GM21390 (cell line): ENCODE measurements at regions not wholly inside any gene's neighbourhood (a gene's known extent, or its start where the extent isn't known, plus 50 kb on each side); places are given as distances from the start of the nearest gene placed in this dataset.

Experiments
- ATAC-seq: cut with Tn5 transposase; IDR thresholded peaks from one replicate; pipeline ENCODE4 v1.9.1; 2021; ENCODE audit not compliant: unreplicated experiment

DNA sequence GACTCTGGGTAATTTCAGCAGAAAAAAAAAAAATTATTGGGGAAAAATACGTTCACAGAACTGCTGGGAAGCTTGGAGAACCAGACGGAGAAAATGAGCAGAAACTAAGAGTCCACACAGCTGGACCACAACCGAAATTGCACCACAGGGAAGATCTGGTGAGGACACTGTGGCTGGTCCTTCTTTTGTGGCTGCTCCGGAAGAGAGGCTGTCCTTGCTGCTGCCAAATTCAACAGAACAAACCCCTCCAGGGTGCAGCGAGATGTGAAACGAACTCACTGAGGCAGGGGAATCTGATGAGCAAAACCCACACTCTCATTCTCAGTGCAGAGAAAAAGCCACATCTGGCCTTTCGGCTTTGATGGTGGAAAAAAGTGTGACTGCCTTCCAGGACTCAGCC, 200.0 kb downstream of the ACTL7B start:
- no peak for ATAC-seq

DNA sequence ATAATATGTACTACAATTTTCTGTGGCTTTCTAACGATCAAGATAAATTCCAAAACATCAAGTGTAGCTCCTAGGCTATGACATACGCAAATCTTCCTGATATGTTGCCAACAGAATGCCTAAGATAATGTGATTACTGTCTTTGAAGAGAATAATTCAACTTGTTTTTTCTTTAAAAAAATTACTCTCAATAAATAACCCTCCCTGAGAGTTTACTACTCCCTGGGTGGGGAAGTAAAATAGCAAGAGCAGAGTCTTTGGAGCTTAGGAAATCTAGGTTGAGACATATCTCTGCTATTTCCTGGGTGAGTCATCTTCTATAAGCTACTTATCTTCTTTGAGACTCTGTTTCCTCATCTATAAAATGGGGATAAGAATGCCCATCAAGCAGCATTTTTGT, 201.2 kb downstream of the ACTL7B start:
- no peak for ATAC-seq

DNA sequence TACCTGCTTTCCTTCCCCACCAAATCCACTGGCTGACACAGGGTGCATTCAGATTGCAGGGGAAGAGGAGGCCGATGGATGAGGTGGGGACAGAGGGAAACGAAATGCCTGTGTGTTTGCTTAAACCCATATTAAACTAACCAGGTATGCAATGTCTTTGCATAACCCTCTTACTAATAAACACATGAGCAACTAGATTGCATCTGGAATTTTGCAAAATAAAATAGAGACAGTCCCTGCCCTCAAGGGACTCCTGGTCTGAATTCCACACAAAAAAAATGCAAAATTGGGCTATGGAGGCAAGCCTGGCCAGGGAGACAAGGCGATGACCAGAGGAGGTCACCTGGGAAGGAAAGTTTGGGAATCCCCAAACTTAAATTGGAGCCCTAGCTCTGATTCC, 202.9 kb downstream of the ACTL7B start:
- no peak for ATAC-seq

DNA sequence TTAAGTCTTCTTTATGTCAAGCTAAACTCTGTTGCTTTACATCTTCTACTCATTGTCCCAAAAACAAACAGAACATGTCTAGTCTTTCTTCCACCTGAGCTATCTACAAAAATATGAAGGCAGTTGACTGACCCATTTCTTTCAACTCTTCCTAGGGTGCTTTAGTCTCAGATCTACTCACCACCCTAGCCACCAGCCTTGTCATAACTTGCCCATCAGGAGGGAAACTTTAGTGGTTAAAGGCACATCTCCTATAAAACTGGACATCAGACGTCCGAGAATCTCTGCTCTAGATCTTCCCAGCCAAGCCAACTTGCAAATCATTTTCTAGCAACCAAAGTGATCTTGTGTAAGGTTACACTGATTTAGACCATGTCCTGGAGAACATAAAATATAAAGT, 205.0 kb downstream of the ACTL7B start:
- ATAC-seq: no peak

DNA sequence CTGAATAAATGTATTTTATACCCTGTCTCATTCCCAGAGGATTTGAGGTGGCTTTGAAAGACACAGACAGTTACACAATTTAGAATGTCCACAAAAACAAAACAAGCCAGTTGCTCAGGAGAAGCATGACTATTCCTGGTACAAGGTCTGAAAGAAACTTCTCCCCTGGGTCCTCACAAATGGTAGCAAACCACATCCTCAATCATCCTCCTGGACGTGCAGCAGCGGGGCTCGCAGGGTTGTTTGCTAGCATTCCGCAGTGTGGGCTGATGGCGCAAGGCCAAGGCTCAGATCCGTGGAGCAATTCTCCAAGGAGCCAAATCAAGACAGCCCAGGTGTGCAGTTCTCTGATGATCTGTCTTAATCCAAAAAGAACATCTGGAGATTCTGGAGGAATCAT, 210.3 kb downstream of the ACTL7B start:
- ATAC-seq: no peak

DNA sequence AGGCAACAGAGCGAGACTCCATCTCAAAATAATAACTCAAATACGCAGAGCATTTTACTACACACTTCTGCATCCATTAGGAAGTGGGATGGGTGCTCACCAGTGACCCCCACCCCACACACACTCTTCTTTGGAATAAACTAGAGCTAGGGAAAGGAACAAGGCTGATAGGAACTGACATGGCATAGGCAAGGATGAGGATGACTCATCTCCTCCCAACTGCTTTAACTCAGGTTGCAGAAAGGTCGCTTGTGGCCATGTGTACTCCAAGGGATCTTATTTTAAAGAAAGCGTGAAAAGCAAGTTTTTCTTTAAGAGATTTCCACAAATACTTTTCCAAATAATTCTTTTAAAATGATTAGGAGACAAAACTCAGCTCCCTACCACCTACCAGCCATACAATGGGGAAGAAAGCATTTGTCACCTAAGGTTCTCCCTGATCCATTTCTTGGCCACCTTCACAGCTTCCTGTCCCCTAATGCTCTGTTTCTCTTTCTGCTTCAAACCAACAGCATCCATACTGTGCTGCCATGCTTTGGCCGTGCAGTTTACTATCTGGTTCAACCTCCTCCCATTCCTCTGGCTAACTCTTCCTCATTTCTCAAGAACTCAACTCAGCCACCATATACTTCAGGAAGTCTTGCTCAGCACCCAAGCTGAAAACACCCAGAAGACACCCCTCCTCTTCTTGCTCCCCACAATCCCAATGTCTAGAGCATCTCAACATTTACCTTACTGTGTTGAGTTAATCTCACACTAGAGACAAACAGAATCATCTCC, 211.9 kb downstream of the ACTL7B start:
- no peak for ATAC-seq

DNA sequence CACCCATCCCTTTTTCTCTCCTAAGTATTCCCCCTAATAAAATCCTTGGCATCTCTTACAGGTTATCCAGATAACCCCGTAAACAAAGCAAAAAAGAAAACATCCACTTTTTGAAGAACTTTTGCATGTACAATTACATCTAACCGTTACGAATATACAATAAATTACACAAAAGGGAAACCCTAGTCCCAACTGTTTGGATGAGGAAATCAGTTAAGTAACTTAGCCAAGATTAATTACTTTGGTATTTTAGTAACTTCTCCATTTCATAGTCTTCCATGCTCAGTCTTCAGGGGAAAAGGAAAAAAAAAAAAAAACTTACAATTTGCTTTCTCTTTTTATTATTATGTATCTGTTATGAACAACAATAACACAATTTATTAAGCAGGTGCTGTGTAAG, 212.9 kb downstream of the ACTL7B start:
- no peak for ATAC-seq

DNA sequence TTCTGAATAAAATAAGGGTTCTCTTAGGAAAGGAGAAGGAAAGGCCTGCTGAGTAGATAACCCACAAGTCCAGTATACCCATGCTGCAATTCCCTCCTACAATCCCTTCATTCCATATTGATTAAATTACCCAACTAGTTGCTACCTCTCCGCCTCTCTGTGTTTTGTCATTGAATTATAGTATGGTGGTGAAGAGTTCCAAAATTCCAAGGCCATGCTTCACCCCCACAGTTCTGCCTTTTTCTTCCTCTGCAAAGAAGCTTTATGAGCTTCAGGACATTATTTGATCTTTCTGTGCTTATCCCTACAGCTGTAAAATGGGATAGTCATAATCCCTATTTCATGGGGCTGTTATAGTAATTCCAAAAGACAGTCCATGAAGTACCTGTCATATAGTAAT, 215.6 kb downstream of the ACTL7B start:
- no peak for ATAC-seq

DNA sequence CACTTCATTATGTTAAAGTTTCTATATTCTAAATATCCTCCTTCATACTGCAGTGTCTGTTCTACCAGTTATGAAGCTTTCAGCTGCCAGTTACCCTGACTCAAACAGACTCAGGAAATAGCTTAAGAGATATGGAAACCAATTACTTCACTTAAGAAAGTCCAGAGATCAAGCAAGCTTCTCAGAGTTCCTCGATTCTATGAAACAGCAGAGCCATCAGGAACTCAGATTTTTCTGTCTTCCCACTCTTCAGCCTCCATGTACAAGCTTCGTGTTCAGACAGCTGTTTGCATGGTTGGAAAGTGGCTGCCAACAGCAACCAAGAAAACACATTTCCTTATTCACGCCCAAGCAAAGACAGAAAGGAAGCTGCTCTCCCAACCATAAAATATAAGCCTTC, 216.1 kb downstream of the ACTL7B start:
- ATAC-seq: no peak

DNA sequence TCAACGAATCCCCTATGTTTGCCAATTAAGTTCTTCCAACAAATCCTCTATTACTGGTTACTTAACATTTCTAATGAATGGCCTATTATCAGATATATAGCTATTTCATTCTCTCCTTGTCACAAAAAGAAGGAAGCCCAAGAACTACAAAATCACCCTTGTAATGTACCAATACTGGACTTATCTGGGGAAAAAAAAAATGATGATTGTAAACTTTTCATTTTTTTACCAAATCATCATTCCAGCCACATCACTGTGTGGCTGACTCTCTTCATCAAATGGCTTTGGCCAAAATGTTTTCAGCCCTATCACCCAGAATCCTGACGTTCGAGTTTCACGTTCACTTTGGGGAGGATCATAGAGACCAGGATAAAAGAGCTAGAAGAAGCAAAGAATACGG, 216.7 kb downstream of the ACTL7B start:
- ATAC-seq: no peak

DNA sequence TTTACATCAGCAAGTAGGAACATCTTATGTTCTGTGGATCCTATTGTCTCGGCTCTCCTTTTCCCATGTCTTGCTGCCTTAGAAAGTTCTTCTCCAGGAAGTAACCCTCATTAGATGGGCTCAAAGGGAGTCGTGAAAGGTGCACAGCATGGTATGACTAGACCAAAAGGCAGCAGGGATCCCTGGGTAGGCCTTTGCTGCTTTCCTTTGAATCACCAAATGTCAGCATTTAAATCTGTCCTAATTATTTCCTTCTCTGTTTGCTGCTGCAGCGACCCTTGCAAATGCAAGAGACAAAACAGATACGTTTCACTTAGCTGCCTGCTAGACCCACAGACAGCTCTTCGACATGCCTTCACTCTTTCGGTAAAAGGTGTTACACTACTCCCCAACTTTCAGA, 218.4 kb downstream of the ACTL7B start:
- ATAC-seq: no peak

DNA sequence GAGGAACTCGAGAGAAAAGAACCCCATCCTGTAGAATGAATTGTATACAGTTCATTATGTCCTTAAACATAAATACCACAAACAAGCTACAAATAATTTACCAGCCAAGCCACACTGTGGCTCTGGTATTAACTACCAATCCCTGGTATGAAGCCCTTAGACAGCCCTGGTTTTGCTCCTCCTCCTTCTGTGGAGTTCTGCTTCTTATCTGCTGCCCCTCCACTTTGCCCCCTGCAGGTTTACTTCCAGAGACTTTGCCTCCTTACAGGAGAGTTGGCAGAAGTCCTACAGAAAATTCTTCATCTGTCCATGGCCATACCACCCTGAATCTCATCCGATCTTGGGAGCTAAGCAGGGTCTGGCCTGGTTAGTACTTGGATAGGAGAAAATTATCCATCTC, 219.8 kb downstream of the ACTL7B start:
- ATAC-seq: no peak

DNA sequence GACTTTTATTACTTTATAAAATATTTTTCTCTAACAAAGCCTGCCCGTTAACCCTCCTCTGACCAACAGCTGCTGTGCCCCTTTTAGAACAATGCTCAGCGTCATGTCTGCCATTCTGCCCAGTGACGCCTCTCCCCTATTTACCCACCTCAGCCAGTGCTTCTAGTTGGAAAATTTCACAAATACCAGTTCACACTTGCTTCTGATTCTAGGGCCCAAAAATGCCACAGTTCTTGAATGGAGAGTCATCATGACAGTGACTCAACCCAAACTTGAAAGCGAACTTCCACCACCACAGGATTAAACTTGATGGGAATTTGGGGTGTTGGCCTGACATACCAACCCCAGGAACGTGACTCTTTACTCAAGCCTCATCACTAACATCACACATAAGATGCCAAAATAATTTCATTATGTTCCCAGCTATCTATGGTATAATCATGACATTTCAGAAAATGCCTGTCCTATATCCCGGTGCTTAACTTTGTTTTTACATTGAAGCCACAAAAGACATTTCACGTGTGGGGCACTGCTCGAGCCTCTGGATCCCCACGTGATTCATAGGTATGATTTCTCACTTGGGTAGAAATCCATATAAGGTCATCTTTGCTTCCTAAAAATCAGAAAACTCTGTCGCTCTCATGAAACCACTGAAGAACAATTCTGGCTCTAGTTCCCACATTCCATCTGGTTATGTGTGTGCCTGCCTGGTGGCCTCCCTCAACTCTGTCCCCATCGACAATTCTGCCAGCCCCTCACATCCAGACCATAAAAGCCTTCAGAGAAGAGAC, 220.9 kb downstream of the ACTL7B start:
- no peak for ATAC-seq

DNA sequence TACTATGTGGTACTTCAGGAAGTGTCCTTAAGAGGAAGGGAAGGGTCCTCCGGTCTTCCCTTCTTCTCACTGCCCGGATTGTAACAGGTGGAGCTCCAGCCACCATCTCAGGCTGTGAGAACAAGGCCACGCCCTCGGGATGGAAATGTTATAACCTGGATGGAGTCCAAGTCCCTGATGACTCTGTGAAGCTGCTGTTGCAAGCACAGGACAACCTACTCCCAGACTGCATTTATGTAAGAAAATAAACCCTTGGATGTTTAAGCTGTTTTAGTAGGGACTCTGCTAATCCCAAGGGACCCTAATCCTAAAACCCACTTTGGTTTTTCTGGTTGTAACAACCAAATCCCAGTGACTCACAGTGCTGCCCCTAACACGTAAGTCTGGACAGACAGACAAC, 221.6 kb downstream of the ACTL7B start:
- no peak for ATAC-seq

DNA sequence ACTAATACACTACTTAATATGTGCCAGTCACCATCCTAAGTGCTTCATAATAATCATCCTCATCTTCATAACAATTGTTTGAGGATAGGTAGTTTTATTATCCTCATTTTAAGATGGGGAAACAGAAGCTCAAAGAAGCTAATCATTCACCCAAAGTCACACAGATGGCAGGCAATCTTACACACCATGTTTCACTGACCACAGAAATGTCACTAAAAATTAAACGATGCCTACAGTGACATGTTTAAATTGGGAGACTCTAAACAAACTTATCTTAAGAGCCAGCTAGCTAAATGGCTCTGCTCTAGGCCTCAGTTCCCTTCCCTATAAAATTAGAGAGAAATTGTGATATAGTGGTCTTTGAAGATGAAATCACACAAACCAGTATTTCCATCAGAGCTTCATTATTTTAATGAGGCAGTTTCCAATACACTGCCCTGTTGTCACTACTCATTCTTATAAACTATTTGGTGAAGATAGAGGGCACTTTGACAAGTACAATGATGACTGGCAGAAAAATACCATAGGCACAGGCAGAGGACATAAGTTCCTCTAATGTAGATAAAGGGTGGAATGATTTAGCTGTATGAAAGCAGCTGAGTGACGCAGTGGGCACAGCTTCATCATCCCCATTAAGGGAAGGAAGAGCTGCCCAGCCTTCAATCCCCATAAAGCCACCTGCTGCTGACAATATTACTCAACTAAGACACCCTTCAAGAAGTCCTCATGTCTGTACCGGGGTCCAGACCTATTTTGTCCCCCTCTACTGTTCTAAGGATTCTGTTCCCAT, 224.1 kb downstream of the ACTL7B start:
- no peak for ATAC-seq

DNA sequence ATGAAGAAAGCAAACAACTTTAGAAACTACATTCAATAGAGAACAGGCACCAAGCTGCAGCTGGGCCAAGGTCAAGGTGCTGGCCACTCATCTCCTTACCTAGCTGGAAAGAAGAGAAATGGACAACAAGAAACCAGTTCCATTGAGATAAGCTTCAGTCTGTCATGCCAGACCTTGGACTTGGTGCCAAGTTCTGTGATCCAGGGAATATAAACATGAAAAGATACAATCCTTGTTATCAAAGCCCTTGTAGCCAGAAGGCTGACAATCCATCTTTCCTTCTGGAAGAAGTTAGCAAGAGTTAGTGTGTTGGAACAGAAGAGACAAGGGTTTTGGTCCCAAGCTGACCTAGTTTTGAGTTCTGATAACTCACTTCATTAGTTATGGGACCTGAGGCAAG, 227.5 kb downstream of the ACTL7B start:
- ATAC-seq: no peak

DNA sequence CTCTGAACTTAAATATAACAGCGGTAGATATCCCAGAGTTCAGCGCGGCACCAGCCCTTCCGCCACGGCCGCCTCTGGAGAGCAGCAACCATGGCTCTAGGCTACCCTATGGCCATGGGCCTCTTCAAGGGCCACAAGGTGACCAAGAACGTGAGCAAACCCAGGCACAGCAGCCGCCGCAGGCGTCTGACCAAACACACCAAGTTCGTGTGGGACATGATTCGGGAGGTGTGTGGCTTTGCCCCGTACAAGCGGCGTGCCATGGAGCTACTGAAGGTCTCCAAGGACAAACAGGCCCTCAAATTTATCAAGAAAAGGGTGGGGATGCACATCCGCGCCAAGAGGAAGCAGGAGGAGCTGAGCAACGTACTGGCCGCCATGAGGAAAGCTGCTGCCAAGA, 229.0 kb downstream of the ACTL7B start:
- ATAC-seq: no peak

DNA sequence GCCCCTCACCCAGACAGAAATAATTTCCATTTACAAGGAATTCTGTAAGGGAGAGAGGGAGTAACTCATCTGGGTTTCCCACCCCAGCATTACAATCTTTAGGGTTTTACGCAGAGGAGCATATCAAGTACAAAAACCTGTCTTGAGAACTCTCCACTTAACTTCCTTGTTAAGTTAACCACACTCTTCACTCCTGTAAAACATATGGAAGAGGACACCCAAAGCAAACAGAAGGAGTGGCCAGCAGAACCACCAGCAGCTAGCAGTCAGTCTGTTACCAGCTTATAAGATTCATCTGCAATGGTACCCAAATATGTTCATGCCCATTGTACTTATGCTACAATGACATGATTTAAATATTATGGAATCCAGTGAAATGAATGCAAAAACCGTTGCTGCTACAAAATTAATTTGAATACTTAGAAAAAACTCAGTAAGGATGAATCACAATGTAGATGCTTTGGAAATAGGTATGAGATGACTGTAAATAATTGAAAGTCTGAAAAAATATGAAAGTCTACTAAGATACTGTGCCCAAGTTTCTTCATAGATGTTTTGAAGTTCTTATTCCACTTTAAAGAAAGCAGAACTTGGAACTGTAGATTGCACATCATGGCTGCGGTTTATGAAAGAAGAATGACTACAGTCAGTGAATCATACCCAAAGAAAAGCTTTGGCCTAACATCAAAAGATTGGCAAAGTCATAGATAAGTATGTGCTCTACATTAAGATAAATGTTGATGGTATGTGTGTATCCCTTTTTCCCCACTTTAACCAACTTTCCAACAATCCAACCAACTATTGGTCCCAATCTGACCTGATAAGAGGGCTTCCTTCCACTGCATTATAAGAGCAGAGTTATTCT, 233.6 kb downstream of the ACTL7B start:
- no peak for ATAC-seq

DNA sequence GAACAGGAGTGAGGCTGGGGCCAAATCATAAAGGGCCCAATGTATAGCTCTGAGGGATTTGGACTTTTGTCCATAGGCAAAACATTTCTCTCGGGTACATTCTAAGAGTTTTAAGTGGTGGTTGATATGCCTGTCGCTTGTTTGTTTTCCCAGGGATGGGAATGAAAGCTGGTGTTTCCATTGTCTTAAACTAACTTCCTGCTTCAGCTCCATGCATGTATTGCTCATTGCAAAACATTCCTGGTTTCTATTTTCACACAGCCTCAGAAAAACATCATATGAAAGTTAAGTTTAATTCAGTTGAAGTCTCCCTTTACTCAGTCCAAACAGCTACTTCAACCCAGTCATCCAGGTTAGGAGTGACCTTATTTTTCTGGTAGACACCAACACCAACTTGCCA, 235.0 kb downstream of the ACTL7B start:
- ATAC-seq: no peak

DNA sequence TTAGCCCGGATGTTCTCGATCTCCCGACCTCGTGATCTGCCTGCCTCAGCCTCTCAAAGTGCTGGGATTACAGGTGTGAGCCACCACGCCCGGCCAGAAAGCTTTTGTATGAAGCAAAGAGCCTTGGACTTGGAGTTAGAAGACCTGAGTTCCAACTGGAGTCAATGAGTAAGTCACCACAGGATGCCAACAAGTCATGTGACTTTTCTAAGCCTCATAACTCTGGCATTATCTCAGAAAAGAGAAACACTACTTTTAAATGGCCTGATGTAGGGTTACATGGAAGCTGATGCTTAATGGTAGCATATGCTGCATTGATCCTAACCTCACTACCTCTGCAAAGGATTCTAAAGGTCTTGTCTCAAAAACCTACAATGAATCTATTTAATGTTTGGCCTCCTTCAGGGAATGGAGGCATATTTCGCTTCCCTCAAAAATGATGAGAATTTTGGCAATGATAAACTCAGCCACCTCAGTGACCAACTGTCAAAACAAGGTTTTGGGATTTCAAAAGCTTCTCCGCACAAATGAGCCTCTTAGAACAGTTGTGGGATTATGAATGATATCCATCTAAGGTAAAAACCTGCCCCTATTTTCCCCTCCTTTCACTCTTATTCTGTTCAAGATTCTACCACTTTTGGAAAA, 236.8 kb downstream of the ACTL7B start:
- ATAC-seq: no peak
